SK-MEL-5 (cell line): ENCODE measurements at regions not wholly inside any gene's neighbourhood (a gene's known extent, or its start where the extent isn't known, plus 50 kb on each side); places are given as distances from the start of the nearest gene placed in this dataset.

Source experiments
- DNase-seq: peaks from one replicate; pipeline ENCODE4 v3.0.0-alpha.2; 2016; ENCODE audit warnings: low read depth, low spot score
- in situ Hi-C: cut with HindIII; loops from 2 replicates; pipeline ENCODE4 v1.10.0; 2016; ENCODE audit warnings: low sequenced_read_pairs, high pct_unique_total_duplicates, low pct_unique_long_range_greater_than_20kb

- DNase-seq: no peak
- in situ Hi-C loops: no loop called here
Observed at GRCh38 chr14:101018561-101019290, 115.2 kb upstream of the RTL1 start.

- no peak for DNase-seq
- in situ Hi-C loops: no loop called here
Observed at GRCh38 chr14:101019541-101019940, 116.0 kb upstream of the RTL1 start.

GRCh38 chr14:101019990-101020710, 116.6 kb upstream of the RTL1 start:
- DNase-seq: no peak
- in situ Hi-C loops: no loop called here

GRCh38 chr14:101020834-101021370, 117.4 kb upstream of the RTL1 start:
- in situ Hi-C loops: no loop called here
- DNase-seq: no peak

GRCh38 chr14:101022121-101022520, 118.6 kb upstream of the RTL1 start:
- no peak for DNase-seq
- in situ Hi-C loops: no loop called here

GRCh38 chr14:101022916-101023435, 119.5 kb upstream of the RTL1 start:
- DNase-seq: no peak
- in situ Hi-C loops: no loop called here

GRCh38 chr14:101024686-101025085, 121.2 kb upstream of the RTL1 start:
- no peak for DNase-seq
- in situ Hi-C loops: no loop called here

GRCh38 chr14:101025131-101025530, 121.6 kb upstream of the RTL1 start:
- DNase-seq: no peak
- in situ Hi-C loops: no loop called here

- DNase-seq: no peak
- in situ Hi-C loops: no loop called here
Observed at GRCh38 chr14:101025696-101026095, 122.2 kb upstream of the RTL1 start.

GRCh38 chr14:101026341-101026740, 122.8 kb upstream of the RTL1 start:
- DNase-seq: no peak

GRCh38 chr14:101027291-101027690, 123.8 kb upstream of the RTL1 start:
- in situ Hi-C loops: no loop called here
- DNase-seq: no peak

More at GRCh38 chr14:101026341-101026740, 122.8 kb upstream of the RTL1 start:
- in situ Hi-C loops: no loop called here

GRCh38 chr14:101027966-101028365, 124.4 kb upstream of the RTL1 start:
- no peak for DNase-seq
- in situ Hi-C loops: no loop called here

GRCh38 chr14:101028971-101029667, 125.6 kb upstream of the RTL1 start:
- no peak for DNase-seq
- in situ Hi-C loops: no loop called here

- DNase-seq: no peak
- in situ Hi-C loops: no loop called here
Observed at GRCh38 chr14:101029668-101030290, 126.3 kb upstream of the RTL1 start.

GRCh38 chr14:101030586-101030985, 127.1 kb upstream of the RTL1 start:
- in situ Hi-C loops: no loop called here

GRCh38 chr14:101031186-101031585, 127.7 kb upstream of the RTL1 start:
- in situ Hi-C loops: no loop called here
- no peak for DNase-seq

More at GRCh38 chr14:101030586-101030985, 127.1 kb upstream of the RTL1 start:
- DNase-seq: no peak

- in situ Hi-C loops: no loop called here
- no peak for DNase-seq
Observed at GRCh38 chr14:101031721-101032120, 128.2 kb upstream of the RTL1 start.

- DNase-seq: no peak
- in situ Hi-C loops: no loop called here
Observed at GRCh38 chr14:101032433-101032832, 128.9 kb upstream of the RTL1 start.
